GM18907 (cell line): ENCODE measurements at regions not wholly inside any gene's neighbourhood (a gene's known extent, or its start where the extent isn't known, plus 50 kb on each side); places are given as distances from the start of the nearest gene placed in this dataset.
"Not testable (repeated sequence)": the region's sequence is repeated elsewhere in the genome, so short reads cannot be mapped to it uniquely, and the experiment has no call there.

Source experiments
- ATAC-seq: cut with Tn5 transposase; IDR thresholded peaks from one replicate; pipeline ENCODE4 v1.9.1; 2021; ENCODE audit warnings: mild to moderate bottlenecking, moderate library complexity; ENCODE audit not compliant: unreplicated experiment

GRCh38 chr9:79396168-79396567 lies 175.6 kb upstream of the TLE4 start:
- ATAC-seq: no peak

GRCh38 chr9:79403495-79403894 lies 168.3 kb upstream of the TLE4 start:
- no peak for ATAC-seq

- ATAC-seq: no peak
Measured at GRCh38 chr9:79408200-79408599, 163.6 kb upstream of the TLE4 start.

- no peak for ATAC-seq
Measured at GRCh38 chr9:79408617-79409016, 163.1 kb upstream of the TLE4 start.

GRCh38 chr9:79409182-79409823 lies 162.5 kb upstream of the TLE4 start:
- ATAC-seq: no peak

GRCh38 chr9:79425840-79426239 lies 145.9 kb upstream of the TLE4 start:
- no peak for ATAC-seq

GRCh38 chr9:79428422-79428821 lies 143.3 kb upstream of the TLE4 start:
- no peak for ATAC-seq

GRCh38 chr9:79430619-79431018 lies 141.1 kb upstream of the TLE4 start:
- no peak for ATAC-seq

- no peak for ATAC-seq
Measured at GRCh38 chr9:79431019-79431679, 140.6 kb upstream of the TLE4 start.

GRCh38 chr9:79432485-79432884 lies 139.3 kb upstream of the TLE4 start:
- ATAC-seq: no peak

GRCh38 chr9:79433703-79434102 lies 138.1 kb upstream of the TLE4 start:
- no peak for ATAC-seq

GRCh38 chr9:79439221-79439620 lies 132.5 kb upstream of the TLE4 start:
- ATAC-seq: not testable (repeated sequence)

GRCh38 chr9:79446523-79447307 lies 125.0 kb upstream of the TLE4 start:
- no peak for ATAC-seq

- no peak for ATAC-seq
Measured at GRCh38 chr9:79447308-79447605, 124.5 kb upstream of the TLE4 start.

GRCh38 chr9:79447762-79448161 lies 124.0 kb upstream of the TLE4 start:
- ATAC-seq: no peak

GRCh38 chr9:79452265-79452664 lies 119.5 kb upstream of the TLE4 start:
- ATAC-seq: no peak

- no peak for ATAC-seq
Measured at GRCh38 chr9:79461712-79462111, 110.1 kb upstream of the TLE4 start.

GRCh38 chr9:79465156-79465555 lies 106.6 kb upstream of the TLE4 start:
- no peak for ATAC-seq

- ATAC-seq: no peak
Measured at GRCh38 chr9:79469164-79469563, 102.6 kb upstream of the TLE4 start.

GRCh38 chr9:79470954-79471353 lies 100.8 kb upstream of the TLE4 start:
- ATAC-seq: no peak

GRCh38 chr9:79471580-79472543 lies 99.9 kb upstream of the TLE4 start:
- no peak for ATAC-seq
